GM18508 (cell line): ENCODE measurements at regions not wholly inside any gene's neighbourhood (a gene's known extent, or its start where the extent isn't known, plus 50 kb on each side); places are given as distances from the start of the nearest gene placed in this dataset.

Experiments used
- ATAC-seq: cut with Tn5 transposase; IDR thresholded peaks from one replicate; pipeline ENCODE4 v1.9.1; 2021; ENCODE audit warnings: moderate number of reproducible peaks; ENCODE audit not compliant: insufficient read depth, unreplicated experiment

DNA sequence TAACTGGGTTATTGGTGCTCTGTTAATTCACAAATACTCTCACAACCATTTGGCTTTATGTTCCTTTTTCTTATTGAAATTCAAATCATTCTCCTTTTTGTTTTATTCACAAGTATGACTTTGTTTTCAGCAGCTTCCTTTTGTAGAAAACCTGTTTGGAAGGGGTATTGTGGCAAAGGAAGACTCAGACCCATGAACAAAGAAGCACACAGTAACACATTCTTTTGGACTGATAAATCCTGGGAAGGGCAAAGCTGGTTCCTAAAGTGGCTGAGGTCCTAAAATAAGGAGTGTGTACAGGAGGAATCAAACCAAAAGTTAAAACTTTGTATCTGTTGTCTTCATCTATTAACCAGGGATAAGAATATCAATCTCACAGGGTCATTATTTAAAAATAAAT, 374.7 kb upstream of the FIGN start:
- ATAC-seq, result no peak

DNA sequence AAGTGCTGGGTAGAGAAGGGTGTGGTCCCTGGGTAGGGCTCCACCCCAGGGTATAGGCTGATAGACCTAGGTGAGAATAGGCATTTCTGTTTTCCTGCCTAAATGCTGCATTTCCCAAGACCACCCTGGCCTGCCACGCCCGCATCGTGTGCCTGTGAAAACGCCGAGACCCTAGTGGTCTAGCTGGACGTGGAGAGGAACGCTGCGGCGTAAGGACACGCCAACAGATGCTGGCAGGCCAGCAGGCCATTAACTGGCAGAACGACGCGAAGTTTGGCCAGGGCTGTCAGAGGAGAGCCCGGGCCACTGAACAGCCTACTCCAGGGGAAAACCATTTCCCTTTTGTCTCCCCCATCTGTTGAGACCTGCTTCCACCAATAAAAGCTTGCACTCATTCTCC, 373.2 kb upstream of the FIGN start:
- ATAC-seq, result no peak

- ATAC-seq, result no peak
These were observed 367.5 kb upstream of the FIGN start for GRCh38 chr2:164103271-164103670.

DNA sequence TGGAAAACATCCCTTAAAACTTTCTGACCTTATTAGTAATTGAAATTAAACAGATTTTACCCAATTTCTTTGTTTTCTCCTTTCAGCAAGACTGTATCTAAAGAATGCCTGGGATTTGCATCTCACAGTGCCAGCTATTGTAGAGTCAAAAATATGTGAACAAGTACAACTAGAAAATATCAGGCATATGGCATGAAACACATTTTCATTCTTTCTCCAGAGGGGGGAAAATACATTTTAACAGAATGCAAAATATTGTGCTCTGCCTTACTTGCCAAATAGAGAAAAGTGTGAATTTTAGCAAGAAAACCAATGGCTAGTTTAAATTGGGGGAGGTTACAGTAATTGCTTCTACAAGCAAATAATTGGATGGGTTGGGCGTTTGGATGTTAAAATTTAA, 366.6 kb upstream of the FIGN start:
- no peak for ATAC-seq

DNA sequence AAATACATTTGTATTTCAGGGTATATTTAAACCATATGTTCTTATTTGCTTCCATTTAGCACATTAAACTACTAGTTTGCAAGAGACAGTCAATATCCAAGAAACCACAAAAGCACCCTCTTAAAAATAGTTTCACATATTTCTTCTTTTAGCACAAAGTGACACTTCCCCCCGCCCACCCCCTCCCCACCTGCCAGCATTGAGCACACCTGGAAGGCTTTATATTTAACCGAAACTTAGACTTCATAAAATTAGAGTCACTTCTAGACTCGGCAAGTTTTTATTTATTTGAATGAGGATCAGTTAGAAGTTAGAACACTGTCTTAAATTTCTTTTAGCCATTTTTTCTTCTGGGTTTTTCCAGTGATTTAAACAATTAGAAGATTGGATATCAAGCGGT, 355.9 kb upstream of the FIGN start:
- no peak for ATAC-seq

DNA sequence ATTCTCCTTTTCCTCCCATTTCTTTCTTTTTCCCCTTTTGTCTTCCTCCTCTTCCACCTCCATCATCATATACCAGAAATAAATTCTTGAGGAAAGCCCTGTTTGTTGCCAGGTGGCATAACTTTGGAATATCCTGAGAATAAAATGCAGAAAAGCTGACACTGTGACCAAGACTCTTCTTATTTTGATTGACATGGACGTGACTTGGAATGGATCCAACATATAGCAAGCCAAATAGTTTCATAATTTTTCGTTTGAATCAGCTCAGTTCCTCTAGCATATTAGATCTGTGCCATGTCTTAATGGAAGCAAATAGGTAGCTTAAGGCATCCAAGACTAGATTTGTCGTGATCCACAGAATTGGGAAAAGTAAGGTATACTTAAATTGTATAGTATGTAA, 354.7 kb upstream of the FIGN start:
- no peak for ATAC-seq

DNA sequence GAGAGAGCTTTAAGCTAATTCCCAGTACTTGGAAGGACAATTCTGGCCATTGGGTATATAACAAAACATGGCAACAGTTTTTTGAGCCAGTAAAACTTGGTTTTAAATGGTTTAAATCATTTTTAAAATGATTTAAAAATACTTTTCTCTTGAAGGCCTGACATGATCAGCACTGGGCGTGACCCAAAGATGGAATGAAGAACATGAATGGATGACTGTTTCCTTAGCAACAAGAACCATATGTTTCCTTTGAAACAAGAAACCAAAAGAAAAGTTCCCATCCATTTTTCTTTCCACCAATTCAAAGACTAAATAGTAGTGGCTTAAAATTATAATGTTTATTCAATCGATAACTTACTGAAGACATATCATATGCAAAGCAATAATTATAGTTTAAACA, 348.3 kb upstream of the FIGN start:
- no peak for ATAC-seq

DNA sequence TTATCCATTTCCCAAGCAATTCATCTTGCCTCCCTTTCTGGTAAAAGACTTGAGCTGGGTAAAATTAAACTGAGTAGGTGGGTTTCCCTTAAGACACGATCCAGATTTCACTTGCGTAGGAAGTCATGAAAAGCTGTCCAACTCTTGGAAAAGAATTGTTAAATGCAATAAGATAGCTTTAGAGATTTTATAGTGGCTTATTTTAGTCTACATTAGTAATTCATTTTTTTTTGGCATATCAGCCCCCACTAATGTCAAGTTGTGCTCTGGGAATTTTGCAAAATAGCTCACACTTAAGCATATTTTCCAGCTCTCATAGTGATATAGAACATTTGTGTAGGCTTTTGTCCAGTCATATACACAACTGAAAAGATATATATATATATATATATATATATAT, 344.7 kb upstream of the FIGN start:
- ATAC-seq, result no peak

DNA sequence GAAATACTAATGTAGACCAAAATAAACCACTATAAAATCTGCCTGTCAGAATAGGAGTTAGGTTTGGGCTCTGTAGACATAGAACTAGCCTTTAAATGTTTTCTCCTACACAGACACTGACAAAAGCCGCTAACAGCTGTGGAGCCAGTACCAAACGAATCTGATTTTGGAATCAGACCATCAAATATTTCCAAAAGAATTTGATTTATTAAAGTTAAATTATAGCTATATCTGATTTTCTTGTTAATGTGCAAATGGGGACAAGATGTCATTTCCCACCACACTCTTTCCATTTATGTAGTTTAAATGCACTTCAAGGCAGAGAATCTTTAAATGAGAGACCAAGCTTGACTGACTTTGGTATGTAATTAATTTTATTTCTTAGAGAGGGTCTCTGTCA, 343.4 kb upstream of the FIGN start:
- ATAC-seq, result no peak

DNA sequence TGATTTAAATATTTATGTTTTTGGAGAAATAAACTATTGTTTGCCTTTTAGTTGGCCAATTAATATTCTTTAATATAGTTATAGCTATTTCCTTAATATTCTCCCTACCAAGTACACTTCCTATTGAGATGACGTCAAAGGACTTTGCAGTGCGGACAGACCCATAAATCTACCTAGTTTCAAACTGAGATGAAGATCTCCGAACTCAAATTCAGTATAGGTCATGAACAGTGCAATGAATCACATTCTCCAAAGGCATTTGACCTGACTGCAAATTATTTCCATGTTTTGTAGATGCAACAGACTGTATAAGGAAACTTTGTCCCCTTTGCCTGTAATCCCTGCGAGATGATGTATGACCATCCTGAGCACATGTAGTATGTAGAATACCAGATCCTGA, 342.6 kb upstream of the FIGN start:
- no peak for ATAC-seq

- ATAC-seq, result no peak
These were observed 337.6 kb upstream of the FIGN start for GRCh38 chr2:164073101-164074074.

- ATAC-seq, result no peak
These were observed 333.7 kb upstream of the FIGN start for GRCh38 chr2:164069540-164069939.

DNA sequence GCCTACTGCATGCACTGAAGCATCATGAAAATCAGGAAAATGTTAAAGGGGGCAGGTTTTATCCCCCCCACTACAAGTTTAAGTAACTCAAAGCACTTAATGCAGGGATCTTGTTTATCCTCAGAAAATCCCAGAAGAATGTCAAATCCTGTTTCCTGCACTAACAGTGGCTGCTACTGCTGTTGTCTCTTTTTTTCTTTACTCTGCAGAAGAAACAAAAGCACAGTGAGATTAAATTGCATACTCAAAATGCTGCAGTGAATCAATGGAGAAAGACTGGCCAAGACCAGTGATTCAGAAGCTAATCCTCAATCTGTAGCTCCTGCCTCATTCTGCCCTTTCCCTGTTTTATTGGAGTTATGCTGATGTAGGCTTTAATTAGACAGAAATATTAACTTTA, 332.3 kb upstream of the FIGN start:
- ATAC-seq, result no peak

GRCh38 chr2:164066095-164066494, 330.3 kb upstream of the FIGN start:
- ATAC-seq, result no peak

- ATAC-seq, result no peak
These were observed 329.2 kb upstream of the FIGN start for GRCh38 chr2:164065038-164065437.

GRCh38 chr2:164061129-164061746, 325.4 kb upstream of the FIGN start:
- peak; percentile 75 for ATAC-seq

DNA sequence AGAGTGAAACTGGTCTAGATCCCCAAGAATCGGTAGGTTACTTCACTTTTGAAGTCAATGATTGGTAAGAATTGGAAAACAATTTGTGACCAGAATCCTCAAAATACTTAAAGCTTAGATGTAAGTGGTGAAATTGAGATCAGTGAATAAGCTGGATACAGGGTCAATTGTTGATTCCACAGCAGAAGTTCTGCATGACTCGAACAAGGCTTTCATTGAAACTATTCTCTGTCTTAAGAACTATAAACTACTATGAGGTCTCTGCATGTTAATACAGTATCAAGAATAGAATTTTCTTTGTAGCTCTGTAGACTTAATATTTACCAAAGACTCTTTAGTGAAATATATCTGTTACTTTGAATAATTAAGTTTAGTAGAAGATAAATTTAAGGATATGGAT, 324.2 kb upstream of the FIGN start:
- ATAC-seq, result no peak

- ATAC-seq, result no peak
These were observed 319.8 kb upstream of the FIGN start for GRCh38 chr2:164055623-164056022.

- ATAC-seq, result no peak
These were observed 318.8 kb upstream of the FIGN start for GRCh38 chr2:164054651-164055050.

DNA sequence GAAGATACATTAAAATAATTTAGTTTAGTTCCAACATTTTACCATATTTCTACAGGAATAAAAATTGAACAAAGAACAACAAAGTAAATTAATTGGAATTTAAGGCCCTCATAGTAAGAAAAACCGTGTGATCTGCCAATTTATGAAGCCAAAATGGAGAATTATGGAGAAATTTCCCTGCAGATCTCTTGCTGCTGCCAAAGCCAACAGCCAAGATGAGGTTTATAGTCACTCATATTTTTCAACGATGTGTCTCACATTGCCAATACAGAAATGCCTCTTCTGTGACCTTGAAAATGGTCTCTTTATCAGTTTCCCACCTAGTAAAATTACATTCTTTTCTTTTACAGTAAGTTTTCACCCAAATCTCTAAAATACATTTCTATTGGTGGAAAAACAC, 317.2 kb upstream of the FIGN start:
- no peak for ATAC-seq

DNA sequence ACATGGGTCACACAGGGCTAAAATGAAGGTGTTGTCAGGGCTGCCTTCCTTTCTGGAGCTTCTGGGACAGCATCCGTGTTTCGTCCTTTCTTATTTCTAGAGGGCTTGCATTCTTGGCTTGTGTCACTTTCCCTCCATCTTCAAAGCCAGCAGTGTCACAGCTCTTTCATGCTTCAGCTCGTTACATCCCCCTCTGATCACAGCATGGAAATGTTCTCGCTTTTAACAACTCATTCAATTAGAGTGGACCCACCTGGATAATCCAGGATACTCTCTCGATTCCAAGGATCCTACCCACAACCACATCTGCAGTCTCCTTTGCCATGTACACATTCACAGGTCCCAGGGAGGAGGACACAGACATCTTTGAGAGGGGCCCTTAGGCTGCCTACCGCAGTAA, 316.2 kb upstream of the FIGN start:
- ATAC-seq, result no peak

DNA sequence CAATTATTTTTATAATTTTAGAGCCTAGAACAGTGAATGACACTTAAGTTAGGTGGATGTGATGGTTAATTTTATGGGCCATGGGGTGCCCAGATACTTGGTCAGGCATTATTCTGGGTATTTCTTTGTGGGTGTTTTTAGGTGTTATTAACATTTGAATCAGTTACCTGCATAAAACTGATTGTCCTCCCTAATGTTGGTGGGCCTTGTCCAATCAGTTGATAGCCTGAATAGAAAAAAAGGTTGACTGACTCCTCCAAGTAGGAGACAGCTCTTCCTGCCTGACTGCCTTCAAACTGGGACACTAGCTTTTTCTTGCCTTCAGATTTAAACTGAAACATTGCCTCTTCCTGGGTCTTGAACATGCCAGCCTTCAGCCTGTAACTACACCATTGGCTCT, 312.9 kb upstream of the FIGN start:
- no peak for ATAC-seq
